ENCODE measurements at regions not wholly inside any gene's neighbourhood (a gene's known extent, or its start where the extent isn't known, plus 50 kb on each side); places are given as distances from the start of the nearest gene placed in this dataset.

DNA sequence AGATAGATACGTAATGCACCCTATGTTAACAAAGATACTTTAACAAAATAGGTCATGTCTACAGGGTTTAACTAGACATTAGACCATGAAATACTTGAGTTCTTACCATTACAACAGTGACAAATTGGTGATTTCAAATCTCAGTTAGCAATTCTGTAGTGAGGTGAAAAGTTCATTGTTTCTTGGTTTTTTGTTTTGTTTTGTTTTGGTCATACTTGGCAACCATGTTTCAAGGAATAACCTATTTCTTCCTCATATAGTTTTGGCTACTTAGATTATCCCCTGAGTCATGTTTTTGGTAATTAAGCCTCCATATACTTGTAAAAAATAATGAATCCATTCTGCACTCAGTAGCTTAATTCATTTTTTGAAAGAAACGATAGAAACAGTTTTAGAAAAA lies 1200.4 kb downstream of the DIAPH3 start:
- Histone ChIP-seq H3K9me2 (ENCODE audit: insufficient read depth, low read length) (no peaks in the 10 kb centered on the region), H3K4me2 (ENCODE audit: low read length) (no peak overlapping the region), H4K20me1 (ENCODE audit: insufficient read depth) (no peaks in the 10 kb centered on the region), H3K4me3 (ENCODE audit: low read length) (no peak overlapping the region), H3K27ac (ENCODE audit: low read length) (no peak overlapping the region), H3K27me3 (ENCODE audit: insufficient read depth, low read depth, low read length) (no peaks in the 10 kb centered on the region), H3K36me3 (ENCODE audit: insufficient read depth, low read length) (no peaks in the 10 kb centered on the region), H2AFZ (ENCODE audit: low read depth, low read length) (no peak overlapping the region), H3K79me2 (replicated peaks; ENCODE audit: insufficient read depth, low read length) (no peaks in the 10 kb centered on the region), H3K9me3 (ENCODE audit: low read length) (no peaks in the 10 kb centered on the region), H3F3A (ENCODE audit: insufficient read depth, low read length, poor library complexity, severe bottlenecking) (no peaks in the 10 kb centered on the region), H3K9ac (ENCODE audit: low read length) (no peak overlapping the region)
- TF ChIP-seq SMC3 (conservative IDR thresholded peaks at IDR 0.05; ENCODE audit: poor library complexity): no peak
- TF ChIP-seq TAF1 (IDR thresholded peaks at IDR 0.05; ENCODE audit: low read depth): no peak
- no peak for TF ChIP-seq EZH2 (IDR thresholded peaks at IDR 0.05; ENCODE audit: borderline replicate concordance, insufficient read depth, low read length, poor library complexity, severe bottlenecking)
- no peak for TF ChIP-seq POLR2AphosphoS5 (IDR thresholded peaks at IDR 0.05)
- TF ChIP-seq, protein P1, sequence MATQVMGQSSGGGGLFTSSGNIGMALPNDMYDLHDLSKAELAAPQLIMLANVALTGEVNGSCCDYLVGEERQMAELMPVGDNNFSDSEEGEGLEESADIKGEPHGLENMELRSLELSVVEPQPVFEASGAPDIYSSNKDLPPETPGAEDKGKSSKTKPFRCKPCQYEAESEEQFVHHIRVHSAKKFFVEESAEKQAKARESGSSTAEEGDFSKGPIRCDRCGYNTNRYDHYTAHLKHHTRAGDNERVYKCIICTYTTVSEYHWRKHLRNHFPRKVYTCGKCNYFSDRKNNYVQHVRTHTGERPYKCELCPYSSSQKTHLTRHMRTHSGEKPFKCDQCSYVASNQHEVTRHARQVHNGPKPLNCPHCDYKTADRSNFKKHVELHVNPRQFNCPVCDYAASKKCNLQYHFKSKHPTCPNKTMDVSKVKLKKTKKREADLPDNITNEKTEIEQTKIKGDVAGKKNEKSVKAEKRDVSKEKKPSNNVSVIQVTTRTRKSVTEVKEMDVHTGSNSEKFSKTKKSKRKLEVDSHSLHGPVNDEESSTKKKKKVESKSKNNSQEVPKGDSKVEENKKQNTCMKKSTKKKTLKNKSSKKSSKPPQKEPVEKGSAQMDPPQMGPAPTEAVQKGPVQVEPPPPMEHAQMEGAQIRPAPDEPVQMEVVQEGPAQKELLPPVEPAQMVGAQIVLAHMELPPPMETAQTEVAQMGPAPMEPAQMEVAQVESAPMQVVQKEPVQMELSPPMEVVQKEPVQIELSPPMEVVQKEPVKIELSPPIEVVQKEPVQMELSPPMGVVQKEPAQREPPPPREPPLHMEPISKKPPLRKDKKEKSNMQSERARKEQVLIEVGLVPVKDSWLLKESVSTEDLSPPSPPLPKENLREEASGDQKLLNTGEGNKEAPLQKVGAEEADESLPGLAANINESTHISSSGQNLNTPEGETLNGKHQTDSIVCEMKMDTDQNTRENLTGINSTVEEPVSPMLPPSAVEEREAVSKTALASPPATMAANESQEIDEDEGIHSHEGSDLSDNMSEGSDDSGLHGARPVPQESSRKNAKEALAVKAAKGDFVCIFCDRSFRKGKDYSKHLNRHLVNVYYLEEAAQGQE (IDR thresholded peaks at IDR 0.05; ENCODE audit: borderline replicate concordance): no peak
- no peak for TF ChIP-seq MXI1 (conservative IDR thresholded peaks at IDR 0.05; ENCODE audit: poor library complexity, severe bottlenecking)
- no peak for TF ChIP-seq CTCF (IDR thresholded peaks at IDR 0.05; ENCODE audit: poor library complexity, severe bottlenecking)

- no peaks in the 10 kb centered on the region for H4K20me1 ChIP-seq (ENCODE audit: insufficient read depth)
- H3K4me3 ChIP-seq (ENCODE audit: low read length): no peak overlapping the region
- H3K9me2 ChIP-seq (ENCODE audit: insufficient read depth, low read length): no peaks in the 10 kb centered on the region
- no peak overlapping the region for H3K9ac ChIP-seq (ENCODE audit: low read length)
- no peak overlapping the region for H3K27ac ChIP-seq (ENCODE audit: low read length)
- H3K27me3 ChIP-seq (ENCODE audit: insufficient read depth, low read depth, low read length): no peaks in the 10 kb centered on the region
- TF ChIP-seq TAF1 (IDR thresholded peaks at IDR 0.05; ENCODE audit: low read depth) (no peak), RAD21 (conservative IDR thresholded peaks at IDR 0.05) (no peak), CTCF (IDR thresholded peaks at IDR 0.05; ENCODE audit: poor library complexity, severe bottlenecking) (no peak), MXI1 (conservative IDR thresholded peaks at IDR 0.05; ENCODE audit: poor library complexity, severe bottlenecking) (no peak), SMC3 (conservative IDR thresholded peaks at IDR 0.05; ENCODE audit: poor library complexity) (no peak), POLR2AphosphoS5 (IDR thresholded peaks at IDR 0.05) (no peak), EP300 (conservative IDR thresholded peaks at IDR 0.05; ENCODE audit: poor library complexity, severe bottlenecking) (no peak), EZH2 (IDR thresholded peaks at IDR 0.05; ENCODE audit: borderline replicate concordance, insufficient read depth, low read length, poor library complexity, severe bottlenecking) (no peak)
- TF ChIP-seq, protein P1 (IDR thresholded peaks at IDR 0.05; ENCODE audit: borderline replicate concordance): no peak
- no peak overlapping the region for H2AFZ ChIP-seq (ENCODE audit: low read depth, low read length)
- no peaks in the 10 kb centered on the region for H3K36me3 ChIP-seq (ENCODE audit: insufficient read depth, low read length)
- no peaks in the 10 kb centered on the region for H3F3A ChIP-seq (ENCODE audit: insufficient read depth, low read length, poor library complexity, severe bottlenecking)
- H3K79me2 ChIP-seq (replicated peaks; ENCODE audit: insufficient read depth, low read length): no peaks in the 10 kb centered on the region
- H3K4me2 ChIP-seq (ENCODE audit: low read length): no peak overlapping the region
- H3K9me3 ChIP-seq (ENCODE audit: low read length): no peaks in the 10 kb centered on the region
These were observed 1199.7 kb downstream of the DIAPH3 start for GRCh38 chr13:58964048-58964447.
